Mesendoderm (in vitro differentiated cells): ENCODE measurements at regions not wholly inside any gene's neighbourhood (a gene's known extent, or its start where the extent isn't known, plus 50 kb on each side); places are given as distances from the start of the nearest gene placed in this dataset.

ENCODE experiments used
- DNase-seq: peaks from one replicate; pipeline ENCODE4 v3.0.0; 2013
- H2AK5ac ChIP-seq: 2 replicates; pipeline ENCODE4 v1.6.1; 2013; ENCODE audit warnings: low read length, inconsistent platforms
- H2BK120ac ChIP-seq: 2 replicates; pipeline ENCODE4 v1.6.1; 2013; ENCODE audit warnings: low read depth, mild to moderate bottlenecking, low read length, moderate library complexity, mixed read lengths
- H2BK15ac ChIP-seq: replicated peaks from 2 replicates; pipeline ENCODE4 v1.6.1; 2013; ENCODE audit warnings: low read depth, mild to moderate bottlenecking, moderate library complexity
- H2BK5ac ChIP-seq: 2 replicates; pipeline ENCODE4 v1.6.1; 2013; ENCODE audit warnings: low read length, inconsistent platforms
- H3K18ac ChIP-seq: 2 replicates; pipeline ENCODE4 v1.6.1; 2013; ENCODE audit warnings: mild to moderate bottlenecking, low read length, mixed read lengths
- H3K23ac ChIP-seq: one replicate; pipeline ENCODE4 v1.6.1; 2013; ENCODE audit warnings: low read length
- H3K27ac ChIP-seq: 2 replicates; pipeline ENCODE4 v1.5.1; 2013; ENCODE audit warnings: low read depth, mild to moderate bottlenecking, inconsistent platforms, low read length, moderate library complexity
- H3K27me3 ChIP-seq: 2 replicates; pipeline ENCODE4 v1.6.1; 2013; ENCODE audit warnings: low read length, control low read depth, mild to moderate bottlenecking, inconsistent platforms; ENCODE audit not compliant: insufficient read depth, poor library complexity
- H3K36me3 ChIP-seq: 2 replicates; pipeline ENCODE4 v1.6.1; 2013; ENCODE audit warnings: low read length, inconsistent platforms; ENCODE audit not compliant: control insufficient read depth, insufficient read depth
- H3K4ac ChIP-seq: one replicate; pipeline ENCODE4 v1.6.1; 2013; ENCODE audit warnings: low read depth, mild to moderate bottlenecking, low read length, moderate library complexity
- H3K4me1 ChIP-seq: 2 replicates; pipeline ENCODE4 v1.6.1; 2013; ENCODE audit warnings: low read depth, low read length, inconsistent platforms; ENCODE audit not compliant: control insufficient read depth
- H3K4me2 ChIP-seq: 2 replicates; pipeline ENCODE4 v1.6.1; 2013; ENCODE audit warnings: low read length
- H3K4me3 ChIP-seq: 2 replicates; pipeline ENCODE4 v1.5.1; 2013; ENCODE audit warnings: mild to moderate bottlenecking, low read length
- H3K56ac ChIP-seq: one replicate; pipeline ENCODE4 v1.6.1; 2013; ENCODE audit warnings: low read length
- H3K79me1 ChIP-seq: 2 replicates; pipeline ENCODE4 v1.6.1; 2013; ENCODE audit warnings: low read length, inconsistent platforms
- H3K79me2 ChIP-seq: 2 replicates; pipeline ENCODE4 v1.6.1; 2013; ENCODE audit warnings: mild to moderate bottlenecking, low read length; ENCODE audit not compliant: control insufficient read depth, insufficient read depth
- H3K9ac ChIP-seq: 2 replicates; pipeline ENCODE4 v1.6.1; 2013; ENCODE audit warnings: low read length, inconsistent platforms
- H4K5ac ChIP-seq: one replicate; pipeline ENCODE4 v1.6.1; 2013; ENCODE audit warnings: low read length
- H4K8ac ChIP-seq: one replicate; pipeline ENCODE4 v1.6.1; 2013; ENCODE audit warnings: low read depth, mild to moderate bottlenecking, control low read depth, low read length, moderate library complexity
- WGBS: extraction: QIAGEN DNeasy Blood & Tissue Kit; methylation state at CpG from one replicate; pipeline ENCODE4 v1.1.7; 2013; ENCODE audit warnings: low lambda C conversion rate, missing lambda C conversion rate; ENCODE audit not compliant: insufficient coverage; ENCODE audit errors: extremely low coverage; 5-methylcytosine and 5-hydroxymethylcytosine counted together

DNA sequence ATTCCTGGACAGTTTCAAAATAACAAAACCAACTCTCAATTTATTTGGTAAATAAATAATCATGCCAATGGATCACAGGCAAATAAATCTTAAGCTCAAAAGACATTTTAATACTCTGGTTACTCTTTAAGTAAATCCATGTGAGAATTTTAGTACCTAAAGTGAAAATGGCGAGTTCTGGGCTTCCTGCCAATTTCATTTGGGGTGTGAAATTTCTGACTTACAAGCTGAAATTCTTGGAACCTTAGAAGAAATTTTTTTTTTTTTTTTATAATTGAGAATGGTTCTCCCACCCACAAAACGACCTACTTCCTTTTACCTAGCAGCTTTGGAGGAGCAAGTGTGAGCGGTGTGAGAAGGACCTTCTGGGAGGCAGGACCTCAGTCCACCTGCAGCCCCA is 354.5 kb upstream of the NBEA start:
- no peaks in the 10 kb centered on the region for H3K79me1 ChIP-seq
- H3K23ac ChIP-seq: no peak overlapping the region
- WGBS: no CpG with 5 or more reads among the region's 3 CpGs
- no peaks in the 10 kb centered on the region for H3K4me1 ChIP-seq
- no peak overlapping the region for H3K27ac ChIP-seq
- no peak overlapping the region for H3K4me3 ChIP-seq
- H4K5ac ChIP-seq: no peak overlapping the region
- no peak overlapping the region for H3K4ac ChIP-seq
- DNase-seq: no peak
- no peak overlapping the region for H3K9ac ChIP-seq
- H3K36me3 ChIP-seq: no peaks in the 10 kb centered on the region
- H2BK5ac ChIP-seq: no peak overlapping the region
- no peak overlapping the region for H2AK5ac ChIP-seq
- H3K4me2 ChIP-seq: no peak overlapping the region
- H3K18ac ChIP-seq: no peak overlapping the region
- H2BK15ac ChIP-seq: no peak overlapping the region
- H2BK120ac ChIP-seq: no peak overlapping the region
- H4K8ac ChIP-seq: no peak overlapping the region
- no peaks in the 10 kb centered on the region for H3K27me3 ChIP-seq
- no peaks in the 10 kb centered on the region for H3K79me2 ChIP-seq
- H3K56ac ChIP-seq: no peak overlapping the region

DNA sequence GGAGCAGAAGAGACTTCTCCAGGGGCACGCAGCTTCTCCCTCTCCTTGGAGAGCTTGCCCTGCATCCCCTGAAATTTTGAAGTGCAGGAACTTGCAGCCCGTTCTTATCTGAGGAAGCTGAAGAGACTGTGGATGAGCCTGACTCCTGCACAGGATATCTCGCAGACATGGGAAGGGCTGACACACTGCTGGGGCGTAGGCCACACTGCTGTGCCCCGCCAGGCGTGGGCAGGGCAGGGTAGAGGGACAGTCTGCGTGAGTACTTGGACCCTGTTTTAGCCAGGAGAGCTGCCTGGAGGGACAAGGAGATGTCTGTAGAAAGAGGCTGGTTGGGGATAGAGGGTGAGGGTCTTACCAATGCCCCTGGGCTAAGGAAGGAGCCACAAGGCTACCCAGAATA is 353.7 kb upstream of the NBEA start:
- no peaks in the 10 kb centered on the region for H3K27me3 ChIP-seq
- H2BK15ac ChIP-seq: no peak overlapping the region
- H3K27ac ChIP-seq: no peak overlapping the region
- no peak overlapping the region for H4K8ac ChIP-seq
- H3K23ac ChIP-seq: no peak overlapping the region
- no peak overlapping the region for H2BK5ac ChIP-seq
- H2BK120ac ChIP-seq: no peak overlapping the region
- no peak overlapping the region for H3K9ac ChIP-seq
- no peak overlapping the region for H2AK5ac ChIP-seq
- no peak overlapping the region for H3K4me3 ChIP-seq
- H3K4ac ChIP-seq: no peak overlapping the region
- no peaks in the 10 kb centered on the region for H3K36me3 ChIP-seq
- WGBS: no CpG with 5 or more reads among the region's 7 CpGs
- no peaks in the 10 kb centered on the region for H3K79me1 ChIP-seq
- H3K79me2 ChIP-seq: no peaks in the 10 kb centered on the region
- H4K5ac ChIP-seq: no peak overlapping the region
- H3K56ac ChIP-seq: no peak overlapping the region
- H3K18ac ChIP-seq: no peak overlapping the region
- no peaks in the 10 kb centered on the region for H3K4me1 ChIP-seq
- H3K4me2 ChIP-seq: no peak overlapping the region
- DNase-seq: no peak

DNA sequence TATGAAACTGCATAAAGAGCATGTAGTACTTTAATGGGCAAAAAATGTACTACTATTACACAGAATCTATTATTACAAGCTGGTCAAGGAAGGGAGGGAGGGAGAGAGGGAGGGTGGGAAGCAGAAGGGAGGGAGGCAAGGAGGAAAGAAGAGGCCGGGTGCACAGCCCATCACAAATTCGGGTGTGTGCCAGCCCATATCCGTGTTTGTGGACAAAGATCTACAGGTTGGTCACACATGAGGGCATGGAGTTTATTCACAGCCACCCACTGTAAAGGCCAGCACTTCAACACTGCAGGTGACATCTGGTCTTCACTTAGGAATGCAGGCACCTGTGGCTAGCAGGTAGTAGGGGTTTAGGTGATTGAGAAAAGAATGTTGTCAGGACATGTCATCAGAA is 352.5 kb upstream of the NBEA start:
- H3K56ac ChIP-seq: no peak overlapping the region
- H3K36me3 ChIP-seq: no peaks in the 10 kb centered on the region
- no peaks in the 10 kb centered on the region for H3K79me1 ChIP-seq
- no peak overlapping the region for H3K4me2 ChIP-seq
- H2BK120ac ChIP-seq: no peak overlapping the region
- WGBS: no CpG with 5 or more reads among the region's 3 CpGs
- no peak overlapping the region for H2BK15ac ChIP-seq
- H2AK5ac ChIP-seq: no peak overlapping the region
- no peaks in the 10 kb centered on the region for H3K4me1 ChIP-seq
- H3K4me3 ChIP-seq: no peak overlapping the region
- H3K79me2 ChIP-seq: no peaks in the 10 kb centered on the region
- no peak overlapping the region for H4K8ac ChIP-seq
- H3K27me3 ChIP-seq: no peaks in the 10 kb centered on the region
- no peak overlapping the region for H4K5ac ChIP-seq
- no peak overlapping the region for H3K4ac ChIP-seq
- no peak overlapping the region for H3K18ac ChIP-seq
- no peak overlapping the region for H3K23ac ChIP-seq
- H3K9ac ChIP-seq: no peak overlapping the region
- DNase-seq: no peak
- H3K27ac ChIP-seq: no peak overlapping the region
- no peak overlapping the region for H2BK5ac ChIP-seq

- H3K23ac ChIP-seq: no peak overlapping the region
- H2BK15ac ChIP-seq: no peak overlapping the region
- H3K4me2 ChIP-seq: no peak overlapping the region
- H3K27ac ChIP-seq: no peak overlapping the region
- WGBS: no CpG with 5 or more reads among the region's 3 CpGs
- no peak overlapping the region for H3K56ac ChIP-seq
- no peaks in the 10 kb centered on the region for H3K36me3 ChIP-seq
- no peak overlapping the region for H2AK5ac ChIP-seq
- no peaks in the 10 kb centered on the region for H3K79me2 ChIP-seq
- H3K4me1 ChIP-seq: no peaks in the 10 kb centered on the region
- DNase-seq: no peak
- H3K18ac ChIP-seq: no peak overlapping the region
- no peaks in the 10 kb centered on the region for H3K79me1 ChIP-seq
- H4K5ac ChIP-seq: no peak overlapping the region
- H4K8ac ChIP-seq: no peak overlapping the region
- no peak overlapping the region for H2BK5ac ChIP-seq
- no peak overlapping the region for H3K9ac ChIP-seq
- H3K27me3 ChIP-seq: no peaks in the 10 kb centered on the region
- H3K4me3 ChIP-seq: no peak overlapping the region
- no peak overlapping the region for H2BK120ac ChIP-seq
- H3K4ac ChIP-seq: no peak overlapping the region
Measured at GRCh38 chr13:34591129-34591528, 350.9 kb upstream of the NBEA start.

GRCh38 chr13:34591900-34592529 is 350.1 kb upstream of the NBEA start:
- Histone ChIP-seq H3K27me3 (no peaks in the 10 kb centered on the region), H3K56ac (no peak overlapping the region), H3K23ac (no peak overlapping the region), H2AK5ac (no peak overlapping the region), H3K36me3 (no peaks in the 10 kb centered on the region), H2BK120ac (no peak overlapping the region), H2BK15ac (no peak overlapping the region), H4K8ac (no peak overlapping the region), H3K27ac (no peak overlapping the region), H3K4me1 (no peaks in the 10 kb centered on the region), H3K4me2 (no peak overlapping the region), H3K9ac (no peak overlapping the region), H3K4me3 (no peak overlapping the region), H3K79me2 (no peaks in the 10 kb centered on the region), H2BK5ac (no peak overlapping the region), H3K79me1 (no peaks in the 10 kb centered on the region), H4K5ac (no peak overlapping the region), H3K4ac (no peak overlapping the region), H3K18ac (no peak overlapping the region)
- WGBS: no CpG with 5 or more reads among the region's 2 CpGs
- DNase-seq: peak; percentile 18

GRCh38 chr13:34593658-34594057 is 348.4 kb upstream of the NBEA start:
- no peak overlapping the region for H3K23ac ChIP-seq
- H3K4me1 ChIP-seq: no peaks in the 10 kb centered on the region
- no CpG with 5 or more reads among the region's 1 CpG for WGBS

More at GRCh38 chr13:34593658-34594057, 348.4 kb upstream of the NBEA start:
- Histone ChIP-seq H2BK5ac (no peak overlapping the region), H3K18ac (no peak overlapping the region), H3K79me1 (no peaks in the 10 kb centered on the region), H3K4me3 (no peak overlapping the region), H4K5ac (no peak overlapping the region), H3K27me3 (no peaks in the 10 kb centered on the region), H3K4me2 (no peak overlapping the region), H3K4ac (no peak overlapping the region), H2BK15ac (no peak overlapping the region), H3K27ac (no peak overlapping the region), H2BK120ac (no peak overlapping the region), H3K56ac (no peak overlapping the region), H2AK5ac (no peak overlapping the region), H3K36me3 (no peaks in the 10 kb centered on the region), H3K9ac (no peak overlapping the region), H4K8ac (no peak overlapping the region), H3K79me2 (no peaks in the 10 kb centered on the region)
- DNase-seq: no peak
